Hepatocyte (in vitro differentiated cells): ENCODE measurements at regions not wholly inside any gene's neighbourhood (a gene's known extent, or its start where the extent isn't known, plus 50 kb on each side); places are given as distances from the start of the nearest gene placed in this dataset.

ENCODE experiments used
- DNase-seq: peaks from one replicate; pipeline ENCODE4 v3.0.0-alpha.2; 2016; ENCODE audit warnings: low spot score
- H2AFZ ChIP-seq: fragments of 200-600 bp; sonication (generic); 2 replicates; pipeline ENCODE4 v1.6.0; 2016; ENCODE audit warnings: antibody characterized with exemption, mild to moderate bottlenecking
- H3K27ac ChIP-seq: fragments of 200-600 bp; sonication (generic); 2 replicates; pipeline ENCODE4 v1.5.1; 2016; ENCODE audit warnings: mild to moderate bottlenecking
- H3K27me3 ChIP-seq: fragments of 200-600 bp; sonication (generic); 2 replicates; pipeline ENCODE4 v1.6.1; 2016
- H3K36me3 ChIP-seq: fragments of 200-600 bp; sonication (generic); replicated peaks from 2 replicates; pipeline ENCODE4 v1.5.1; 2016; ENCODE audit warnings: low read depth; ENCODE audit not compliant: insufficient read depth
- H3K4me1 ChIP-seq: fragments of 200-600 bp; sonication (generic); 2 replicates; pipeline ENCODE4 v1.5.1; 2016; ENCODE audit warnings: mild to moderate bottlenecking, moderate library complexity; ENCODE audit not compliant: insufficient read depth
- H3K4me2 ChIP-seq: fragments of 200-600 bp; sonication (generic); 2 replicates; pipeline ENCODE4 v1.6.0; 2016
- H3K4me3 ChIP-seq: fragments of 200-600 bp; sonication (generic); 2 replicates; pipeline ENCODE4 v1.5.1; 2016; ENCODE audit warnings: mild to moderate bottlenecking
- H3K79me2 ChIP-seq: fragments of 200-600 bp; sonication (generic); 2 replicates; pipeline ENCODE4 v1.6.0; 2017; ENCODE audit warnings: mild to moderate bottlenecking
- H3K9me2 ChIP-seq: fragments of 200-600 bp; sonication (generic); replicated peaks from 2 replicates; pipeline ENCODE4 v1.6.0; 2017; ENCODE audit warnings: mild to moderate bottlenecking; ENCODE audit not compliant: insufficient read depth
- H3K9me3 ChIP-seq: fragments of 200-600 bp; sonication (generic); 2 replicates; pipeline ENCODE4 v1.5.1; 2016; ENCODE audit warnings: low read depth, mild to moderate bottlenecking
- H4K20me1 ChIP-seq: fragments of 200-600 bp; sonication (generic); 2 replicates; pipeline ENCODE4 v1.6.0; 2016; ENCODE audit warnings: mild to moderate bottlenecking; ENCODE audit not compliant: insufficient read depth, poor library complexity, severe bottlenecking
- EZH2 ChIP-seq: fragments of 200-600 bp; sonication (generic); IDR thresholded peaks from 2 replicates; pipeline ENCODE4 v1.6.1; 2016; ENCODE audit warnings: antibody characterized with exemption, mild to moderate bottlenecking, borderline replicate concordance
- EZH2phosphoT487 ChIP-seq: fragments of 200-600 bp; sonication (generic); IDR thresholded peaks from one replicate; pipeline ENCODE4 v1.6.1; 2018; ENCODE audit warnings: antibody characterized with exemption, mild to moderate bottlenecking, low read depth, moderate library complexity; ENCODE audit not compliant: unreplicated experiment, severe bottlenecking
- WGBS: methylation state at CpG from one replicate; pipeline ENCODE4 v1.1.6; 2016; ENCODE audit warnings: low lambda C conversion rate; ENCODE audit errors: missing lambda C conversion rate; 5-methylcytosine and 5-hydroxymethylcytosine counted together
- TF ChIP-seq, protein P1 (sequence below): fragments of 200-600 bp; sonication (generic); IDR thresholded peaks from 2 replicates; pipeline ENCODE4 v1.5.1; 2016; ENCODE audit warnings: antibody characterized with exemption, mild to moderate bottlenecking; ENCODE audit not compliant: poor library complexity

DNA sequence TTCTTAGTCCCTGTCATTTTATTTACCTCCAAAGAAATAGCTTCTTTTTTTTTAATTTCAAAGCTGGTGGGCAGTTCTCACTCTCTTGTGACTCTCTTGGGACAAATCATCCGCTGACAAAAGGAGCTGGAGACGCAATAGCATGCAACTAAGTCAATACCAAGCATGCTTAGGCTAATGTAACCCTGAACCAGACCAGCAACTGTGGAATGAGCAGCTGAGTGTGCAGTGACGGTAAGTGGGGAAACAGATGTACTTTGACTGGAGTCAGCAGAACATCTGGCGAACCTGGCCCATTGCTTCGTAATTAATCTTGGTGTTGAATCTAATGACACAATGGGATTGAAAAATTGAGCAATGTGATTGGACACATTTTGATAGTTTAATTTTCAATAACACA lies 280.7 kb upstream of the PLXNA2 start:
- no peaks in the 10 kb centered on the region for H3K79me2 ChIP-seq
- H3K27me3 ChIP-seq = peaks cover 2% of the 10 kb centered on the region
- no peaks in the 10 kb centered on the region for H3K36me3 ChIP-seq
- no peak for DNase-seq
- WGBS = 55% methylated on average over 5 of the region's 5 CpGs
- H3K4me2 ChIP-seq = no peak overlapping the region
- no peaks in the 10 kb centered on the region for H4K20me1 ChIP-seq
- H3K27ac ChIP-seq = no peak overlapping the region
- TF ChIP-seq EZH2phosphoT487 (no peak), EZH2 (no peak)
- TF ChIP-seq, protein P1, sequence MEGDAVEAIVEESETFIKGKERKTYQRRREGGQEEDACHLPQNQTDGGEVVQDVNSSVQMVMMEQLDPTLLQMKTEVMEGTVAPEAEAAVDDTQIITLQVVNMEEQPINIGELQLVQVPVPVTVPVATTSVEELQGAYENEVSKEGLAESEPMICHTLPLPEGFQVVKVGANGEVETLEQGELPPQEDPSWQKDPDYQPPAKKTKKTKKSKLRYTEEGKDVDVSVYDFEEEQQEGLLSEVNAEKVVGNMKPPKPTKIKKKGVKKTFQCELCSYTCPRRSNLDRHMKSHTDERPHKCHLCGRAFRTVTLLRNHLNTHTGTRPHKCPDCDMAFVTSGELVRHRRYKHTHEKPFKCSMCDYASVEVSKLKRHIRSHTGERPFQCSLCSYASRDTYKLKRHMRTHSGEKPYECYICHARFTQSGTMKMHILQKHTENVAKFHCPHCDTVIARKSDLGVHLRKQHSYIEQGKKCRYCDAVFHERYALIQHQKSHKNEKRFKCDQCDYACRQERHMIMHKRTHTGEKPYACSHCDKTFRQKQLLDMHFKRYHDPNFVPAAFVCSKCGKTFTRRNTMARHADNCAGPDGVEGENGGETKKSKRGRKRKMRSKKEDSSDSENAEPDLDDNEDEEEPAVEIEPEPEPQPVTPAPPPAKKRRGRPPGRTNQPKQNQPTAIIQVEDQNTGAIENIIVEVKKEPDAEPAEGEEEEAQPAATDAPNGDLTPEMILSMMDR = no peak
- no peaks in the 10 kb centered on the region for H3K9me3 ChIP-seq
- no peaks in the 10 kb centered on the region for H3K9me2 ChIP-seq
- H2AFZ ChIP-seq = no peak overlapping the region
- H3K4me3 ChIP-seq = no peak overlapping the region
- no peaks in the 10 kb centered on the region for H3K4me1 ChIP-seq

DNA sequence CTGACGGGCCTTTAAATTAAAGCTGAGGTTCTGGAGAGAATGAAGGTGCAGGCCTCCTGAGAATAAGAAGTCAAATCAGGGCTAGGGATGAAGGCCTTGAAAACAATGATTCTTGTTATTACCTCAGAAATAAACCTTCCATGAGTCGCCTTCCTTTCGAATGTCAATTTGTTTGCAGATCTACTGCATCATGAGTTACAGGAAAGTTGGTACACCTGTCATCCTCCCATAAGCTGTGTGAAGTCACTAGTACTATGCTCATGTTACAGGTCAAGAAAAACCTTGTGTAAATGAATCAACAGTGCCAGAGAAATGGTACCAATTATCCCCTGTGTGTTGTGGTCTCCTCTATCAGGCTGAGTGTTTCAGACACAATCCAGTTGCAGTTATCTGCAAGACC lies 281.2 kb upstream of the PLXNA2 start:
- H3K27ac ChIP-seq = peak overlapping the region; percentile 20
- H3K9me2 ChIP-seq = no peaks in the 10 kb centered on the region
- DNase-seq = no peak
- H3K4me3 ChIP-seq = no peak overlapping the region
- 59% methylated on average over 3 of the region's 3 CpGs for WGBS
- H3K4me2 ChIP-seq = no peak overlapping the region
- H2AFZ ChIP-seq = no peak overlapping the region
- peaks cover 4% of the 10 kb centered on the region for H3K27me3 ChIP-seq
- H3K9me3 ChIP-seq = no peaks in the 10 kb centered on the region
- H3K36me3 ChIP-seq = no peaks in the 10 kb centered on the region
- H3K79me2 ChIP-seq = no peaks in the 10 kb centered on the region
- TF ChIP-seq EZH2phosphoT487 = no peak
- no peaks in the 10 kb centered on the region for H3K4me1 ChIP-seq
- no peaks in the 10 kb centered on the region for H4K20me1 ChIP-seq

DNA sequence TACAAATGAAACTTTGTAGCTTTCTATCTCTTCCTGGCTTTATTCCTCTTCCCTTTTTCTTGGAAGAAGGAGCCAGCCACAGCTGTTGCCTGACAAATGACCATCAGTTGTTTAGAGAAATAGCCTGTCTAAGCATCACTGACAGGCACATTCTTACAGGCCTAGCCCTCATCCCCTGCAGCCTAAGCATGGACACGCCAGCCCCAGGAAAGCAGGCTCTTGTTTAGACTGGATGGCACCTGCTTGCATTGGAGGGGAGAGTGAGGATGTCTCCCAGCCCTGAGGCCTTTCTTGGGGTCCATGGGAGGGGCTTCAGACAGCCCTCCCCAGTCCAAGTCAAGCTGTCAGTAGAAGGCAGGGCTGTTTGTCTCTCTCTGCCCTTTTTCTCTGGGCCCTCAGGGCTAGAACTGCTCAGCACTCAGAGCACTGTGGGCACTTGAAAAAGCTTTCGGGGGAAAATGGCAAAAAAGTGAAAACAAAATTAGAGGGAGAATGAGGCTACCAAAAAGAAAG lies 282.5 kb upstream of the PLXNA2 start:
- no peaks in the 10 kb centered on the region for H3K4me1 ChIP-seq
- H3K27me3 ChIP-seq = peaks cover 4% of the 10 kb centered on the region
- no peaks in the 10 kb centered on the region for H3K9me2 ChIP-seq
- no peaks in the 10 kb centered on the region for H4K20me1 ChIP-seq
- no peaks in the 10 kb centered on the region for H3K36me3 ChIP-seq
- no peaks in the 10 kb centered on the region for H3K79me2 ChIP-seq
- no peaks in the 10 kb centered on the region for H3K9me3 ChIP-seq
- no peak overlapping the region for H3K4me2 ChIP-seq
- no peak overlapping the region for H2AFZ ChIP-seq
- H3K4me3 ChIP-seq = no peak overlapping the region
- no peak for DNase-seq
- TF ChIP-seq, protein P1 = no peak
- TF ChIP-seq EZH2phosphoT487 (no peak), EZH2 (no peak)
- H3K27ac ChIP-seq = no peak overlapping the region
- 91% methylated on average over 2 of the region's 2 CpGs for WGBS

GRCh38 chr1:208527156-208527555 lies 283.0 kb upstream of the PLXNA2 start:
- H3K79me2 ChIP-seq = no peaks in the 10 kb centered on the region
- DNase-seq = no peak
- 72% methylated on average over 5 of the region's 5 CpGs for WGBS
- TF ChIP-seq, protein P1 = no peak
- no peak for TF ChIP-seq EZH2phosphoT487
- no peak for TF ChIP-seq EZH2
- H3K4me2 ChIP-seq = no peak overlapping the region
- no peak overlapping the region for H3K4me3 ChIP-seq
- H3K36me3 ChIP-seq = no peaks in the 10 kb centered on the region
- no peak overlapping the region for H3K27ac ChIP-seq
- H3K9me2 ChIP-seq = no peaks in the 10 kb centered on the region
- H3K4me1 ChIP-seq = no peaks in the 10 kb centered on the region
- H3K27me3 ChIP-seq = peaks cover 4% of the 10 kb centered on the region
- H4K20me1 ChIP-seq = no peaks in the 10 kb centered on the region
- H3K9me3 ChIP-seq = no peaks in the 10 kb centered on the region
- no peak overlapping the region for H2AFZ ChIP-seq
